ENCODE measurements at regions not wholly inside any gene's neighbourhood (a gene's known extent, or its start where the extent isn't known, plus 50 kb on each side); places are given as distances from the start of the nearest gene placed in this dataset.

GRCh38 chr1:164922585-164922984 is 363.6 kb downstream of the PBX1 start:
- Histone ChIP-seq H3K23ac (ENCODE audit: low read length in 2 of 2) (no peak overlapping the region), H2BK120ac (ENCODE audit: low read depth, low read length) (no peak overlapping the region), H3K36me3 (ENCODE audit: control insufficient read depth in 1 of 2, insufficient read depth in 2 of 2, low read depth in 1 of 2, low read length in 2 of 2) (no peaks in the 10 kb centered on the region), H3K4me2 (ENCODE audit: low read length, poor library complexity, severe bottlenecking) (no peak overlapping the region), H2BK5ac (ENCODE audit: low read depth, low read length, poor library complexity, severe bottlenecking) (no peak overlapping the region), H2BK15ac (ENCODE audit: low read depth, poor library complexity, severe bottlenecking) (no peak overlapping the region), H3K4me3 (ENCODE audit: insufficient read depth in 1 of 2, low read depth in 1 of 2, low read length in 2 of 2) (no peak overlapping the region), H4K91ac (ENCODE audit: low read length) (no peak overlapping the region), H3K9ac (ENCODE audit: low read length) (no peak overlapping the region), H2AK5ac (ENCODE audit: low read length, severe bottlenecking) (no peak overlapping the region), H3K27me3 (ENCODE audit: control insufficient read depth in 1 of 2, insufficient read depth in 1 of 2, low read length in 2 of 2) (peaks cover 3 to 8% of the 10 kb centered on the region in 2 experiments), H4K8ac (ENCODE audit: low read length) (no peak overlapping the region), H3K79me1 (replicated peaks; ENCODE audit: low read length, poor library complexity, severe bottlenecking) (no peaks in the 10 kb centered on the region), H3K4ac (ENCODE audit: low read depth in 1 of 2, low read length in 2 of 2) (no peak overlapping the region), H3K18ac (ENCODE audit: low read depth in 1 of 2, low read length in 2 of 2) (no peak overlapping the region), H3K9me3 (ENCODE audit: control insufficient read depth, low read length) (no peaks in the 10 kb centered on the region), H3K14ac (ENCODE audit: low read length in 2 of 2) (no peak overlapping the region), H3K27ac (ENCODE audit: low read length, poor library complexity, severe bottlenecking) (no peak overlapping the region), H2AFZ (ENCODE audit: low read depth, low read length) (no peak overlapping the region), H3K4me1 (ENCODE audit: control insufficient read depth, insufficient read depth, low read depth, low read length) (no peaks in the 10 kb centered on the region), H2BK12ac (ENCODE audit: low read length in 2 of 2) (no peak overlapping the region)
- DNase-seq = no peak

GRCh38 chr1:164921493-164921892 is 362.5 kb downstream of the PBX1 start:
- no peak overlapping the region for H3K4me3 ChIP-seq (ENCODE audit: insufficient read depth in 1 of 2, low read depth in 1 of 2, low read length in 2 of 2)
- no peak overlapping the region for H2AFZ ChIP-seq (ENCODE audit: low read depth, low read length)
- WGBS = 83% methylated on average over 4 of the region's 5 CpGs
- no peak overlapping the region for H4K8ac ChIP-seq (ENCODE audit: low read length)
- no peak overlapping the region for H2BK15ac ChIP-seq (ENCODE audit: low read depth, poor library complexity, severe bottlenecking)
- no peak overlapping the region for H3K4me2 ChIP-seq (ENCODE audit: low read length, poor library complexity, severe bottlenecking)
- H3K27ac ChIP-seq (ENCODE audit: low read length, poor library complexity, severe bottlenecking) = no peak overlapping the region
- no peaks in the 10 kb centered on the region for H3K9me3 ChIP-seq (ENCODE audit: control insufficient read depth, low read length)
- H3K23ac ChIP-seq (ENCODE audit: low read length in 2 of 2) = no peak overlapping the region
- no peak overlapping the region for H2BK120ac ChIP-seq (ENCODE audit: low read depth, low read length)
- no peak overlapping the region for H3K18ac ChIP-seq (ENCODE audit: low read depth in 1 of 2, low read length in 2 of 2)
- no peak overlapping the region for H3K4ac ChIP-seq (ENCODE audit: low read depth in 1 of 2, low read length in 2 of 2)
- H2BK12ac ChIP-seq (ENCODE audit: low read length in 2 of 2) = no peak overlapping the region
- H3K36me3 ChIP-seq (ENCODE audit: control insufficient read depth in 1 of 2, insufficient read depth in 2 of 2, low read depth in 1 of 2, low read length in 2 of 2) = no peaks in the 10 kb centered on the region
- no peak for DNase-seq
- H3K79me1 ChIP-seq (replicated peaks; ENCODE audit: low read length, poor library complexity, severe bottlenecking) = no peaks in the 10 kb centered on the region
- no peaks in the 10 kb centered on the region for H3K4me1 ChIP-seq (ENCODE audit: control insufficient read depth, insufficient read depth, low read depth, low read length)
- no peak overlapping the region for H3K14ac ChIP-seq (ENCODE audit: low read length in 2 of 2)
- H2AK5ac ChIP-seq (ENCODE audit: low read length, severe bottlenecking) = no peak overlapping the region
- H3K9ac ChIP-seq (ENCODE audit: low read length) = no peak overlapping the region
- no peak overlapping the region for H4K91ac ChIP-seq (ENCODE audit: low read length)
- no peak overlapping the region for H2BK5ac ChIP-seq (ENCODE audit: low read depth, low read length, poor library complexity, severe bottlenecking)
- H3K27me3 ChIP-seq (ENCODE audit: control insufficient read depth in 1 of 2, insufficient read depth in 1 of 2, low read length in 2 of 2) = peaks cover 3 to 5% of the 10 kb centered on the region in 2 experiments

DNA sequence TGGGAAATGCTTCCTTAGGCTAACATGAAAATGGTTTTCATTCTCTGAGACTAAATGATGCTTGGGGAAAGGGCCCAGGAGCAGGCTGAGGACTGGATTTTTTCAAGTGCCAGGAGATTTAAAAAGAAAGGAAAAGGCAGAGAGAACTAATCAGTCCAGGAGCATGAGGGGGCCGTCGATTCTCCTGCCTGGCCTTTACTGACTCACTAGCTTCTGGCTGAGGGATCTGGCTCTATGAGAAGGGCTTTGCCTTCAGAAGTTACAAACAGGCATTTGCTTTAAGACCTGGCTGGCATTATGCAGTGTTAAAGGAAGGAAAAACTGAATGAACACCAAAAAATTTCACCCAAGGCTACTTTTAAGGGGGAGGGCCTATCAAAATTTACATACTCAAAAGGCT is 359.2 kb downstream of the PBX1 start:
- H2BK5ac ChIP-seq (ENCODE audit: low read depth, low read length, poor library complexity, severe bottlenecking) = no peak overlapping the region

DNA sequence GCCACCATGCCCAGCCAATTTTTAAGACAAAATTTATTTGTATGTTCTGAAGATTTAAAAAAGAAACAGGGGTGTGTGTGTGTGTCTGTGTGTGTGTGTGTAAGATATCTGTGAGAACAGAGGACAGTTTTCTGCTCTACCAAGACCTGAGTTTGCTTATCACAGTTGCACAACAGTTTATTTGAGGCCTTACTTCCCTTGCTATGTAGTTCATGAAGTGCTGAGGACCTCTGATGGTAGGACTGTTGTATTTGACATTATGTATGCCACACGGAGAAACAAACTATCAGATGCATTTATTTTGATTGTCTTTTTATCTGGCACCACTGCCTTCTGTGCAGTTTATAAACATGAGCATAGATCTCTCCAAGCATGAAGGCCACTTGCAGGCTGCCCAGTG is 355.2 kb downstream of the PBX1 start:
- Histone ChIP-seq H2BK120ac (ENCODE audit: low read depth, low read length) (no peak overlapping the region), H2BK5ac (ENCODE audit: low read depth, low read length, poor library complexity, severe bottlenecking) (no peak overlapping the region), H3K4me2 (ENCODE audit: low read length, poor library complexity, severe bottlenecking) (no peak overlapping the region), H3K27me3 (ENCODE audit: control insufficient read depth in 1 of 2, insufficient read depth in 1 of 2, low read length in 2 of 2) (peaks cover 0 to 5% of the 10 kb centered on the region in 2 experiments), H3K4me3 (ENCODE audit: insufficient read depth in 1 of 2, low read depth in 1 of 2, low read length in 2 of 2) (no peak overlapping the region), H2BK15ac (ENCODE audit: low read depth, poor library complexity, severe bottlenecking) (no peak overlapping the region), H3K36me3 (ENCODE audit: control insufficient read depth in 1 of 2, insufficient read depth in 2 of 2, low read depth in 1 of 2, low read length in 2 of 2) (no peaks in the 10 kb centered on the region), H2AK5ac (ENCODE audit: low read length, severe bottlenecking) (no peak overlapping the region), H3K9ac (ENCODE audit: low read length) (no peak overlapping the region), H3K14ac (ENCODE audit: low read length in 2 of 2) (no peak overlapping the region), H3K9me3 (ENCODE audit: control insufficient read depth, low read length) (no peaks in the 10 kb centered on the region), H2AFZ (ENCODE audit: low read depth, low read length) (no peak overlapping the region), H3K4me1 (ENCODE audit: control insufficient read depth, insufficient read depth, low read depth, low read length) (no peaks in the 10 kb centered on the region), H3K27ac (ENCODE audit: low read length, poor library complexity, severe bottlenecking) (no peak overlapping the region), H3K79me1 (replicated peaks; ENCODE audit: low read length, poor library complexity, severe bottlenecking) (no peaks in the 10 kb centered on the region), H2BK12ac (ENCODE audit: low read length in 2 of 2) (no peak overlapping the region), H3K4ac (ENCODE audit: low read depth in 1 of 2, low read length in 2 of 2) (no peak overlapping the region), H4K91ac (ENCODE audit: low read length) (no peak overlapping the region), H4K8ac (ENCODE audit: low read length) (no peak overlapping the region), H3K18ac (ENCODE audit: low read depth in 1 of 2, low read length in 2 of 2) (no peak overlapping the region), H3K23ac (ENCODE audit: low read length in 2 of 2) (no peak overlapping the region)
- peak; percentile 34 for DNase-seq
- WGBS = 29% methylated on average over 1 of the region's 1 CpG

More for the DNA sequence above, 359.2 kb downstream of the PBX1 start:
- H4K91ac ChIP-seq (ENCODE audit: low read length) = no peak overlapping the region
- WGBS = 14% methylated on average over 2 of the region's 2 CpGs
- H3K36me3 ChIP-seq (ENCODE audit: control insufficient read depth in 1 of 2, insufficient read depth in 2 of 2, low read depth in 1 of 2, low read length in 2 of 2) = no peaks in the 10 kb centered on the region
- H3K9ac ChIP-seq (ENCODE audit: low read length) = no peak overlapping the region
- no peaks in the 10 kb centered on the region for H3K79me1 ChIP-seq (replicated peaks; ENCODE audit: low read length, poor library complexity, severe bottlenecking)
- no peak for DNase-seq
- H3K4ac ChIP-seq (ENCODE audit: low read depth in 1 of 2, low read length in 2 of 2) = no peak overlapping the region
- H3K4me2 ChIP-seq (ENCODE audit: low read length, poor library complexity, severe bottlenecking) = no peak overlapping the region
- H4K8ac ChIP-seq (ENCODE audit: low read length) = no peak overlapping the region
- H2BK120ac ChIP-seq (ENCODE audit: low read depth, low read length) = no peak overlapping the region
- no peaks in the 10 kb centered on the region for H3K4me1 ChIP-seq (ENCODE audit: control insufficient read depth, insufficient read depth, low read depth, low read length)
- no peak overlapping the region for H3K14ac ChIP-seq (ENCODE audit: low read length in 2 of 2)
- H3K18ac ChIP-seq (ENCODE audit: low read depth in 1 of 2, low read length in 2 of 2) = no peak overlapping the region
- H3K4me3 ChIP-seq (ENCODE audit: insufficient read depth in 1 of 2, low read depth in 1 of 2, low read length in 2 of 2) = no peak overlapping the region
- H3K27ac ChIP-seq (ENCODE audit: low read length, poor library complexity, severe bottlenecking) = no peak overlapping the region
- H3K23ac ChIP-seq (ENCODE audit: low read length in 2 of 2) = no peak overlapping the region
- no peaks in the 10 kb centered on the region for H3K9me3 ChIP-seq (ENCODE audit: control insufficient read depth, low read length)
- no peak overlapping the region for H2BK15ac ChIP-seq (ENCODE audit: low read depth, poor library complexity, severe bottlenecking)
- peaks cover 3 to 7% of the 10 kb centered on the region in 2 experiments for H3K27me3 ChIP-seq (ENCODE audit: control insufficient read depth in 1 of 2, insufficient read depth in 1 of 2, low read length in 2 of 2)
- no peak overlapping the region for H2AK5ac ChIP-seq (ENCODE audit: low read length, severe bottlenecking)
- H2AFZ ChIP-seq (ENCODE audit: low read depth, low read length) = no peak overlapping the region
- H2BK12ac ChIP-seq (ENCODE audit: low read length in 2 of 2) = no peak overlapping the region
